HCT116 (cell line): ENCODE measurements at regions not wholly inside any gene's neighbourhood (a gene's known extent, or its start where the extent isn't known, plus 50 kb on each side); places are given as distances from the start of the nearest gene placed in this dataset.

Source experiments
- ATAC-seq: fragments of 200-7000 bp; cut with Tn5 transposase; 2 replicates; pipeline ENCODE4 v1.9.1; 2020; ENCODE audit warnings: mild to moderate bottlenecking, moderate library complexity
- BruUV-seq: library from RNA; stranded (reverse); fragments of 400-500 nt; replicated peaks from 2 replicates; lab custom pipeline; 2021; lab: Mats Ljungman, UMichigan
- CTCF ChIA-PET: fragments of 300-600 bp; sonication (Branson Sonifier 250); formaldehyde crosslinking; loops from one replicate; lab custom pipeline; 2021; ENCODE audit warnings: antibody characterized with exemption; lab: Charles Lee
- POLR2A ChIA-PET: fragments of 300-600, 350-600 bp; sonication (Branson Sonifier 250); formaldehyde crosslinking; loops from one replicate; lab custom pipeline; 2021; ENCODE audit warnings: antibody characterized with exemption; lab: Charles Lee
- RAD21 ChIA-PET, 2 experiments: fragments of 300-600 bp; sonication (Branson Sonifier 250); formaldehyde crosslinking; loops; one replicate each; lab custom pipeline; 2023; ENCODE audit warnings: low total read pairs in 2 of 2; ENCODE audit not compliant: uncharacterized antibody in 2 of 2, unreplicated experiment in 2 of 2, low non-redundant PET in 1 of 2; lab: Charles Lee
- DNase-seq: peaks from one replicate; pipeline ENCODE4 v3.0.0-alpha.2; 2010; ENCODE audit warnings: low read depth, low spot score
- H2AFZ ChIP-seq: fragments of 200-600 bp; shearing (Covaris generic), sonication (generic); 2 replicates; pipeline ENCODE4 v1.6.1; 2017; ENCODE audit warnings: low read depth, mixed run types, mixed read lengths, antibody characterized with exemption, low read length; ENCODE audit not compliant: poor library complexity, severe bottlenecking
- H3K27ac ChIP-seq: 2 replicates; pipeline ENCODE4 v1.5.1; 2012; ENCODE audit warnings: low read depth, low read length
- H3K27me3 ChIP-seq: fragments of 200-600 bp; sonication (generic); 2 replicates; pipeline ENCODE4 v1.6.1; 2016; ENCODE audit warnings: mixed run types, low read length, mixed read lengths; ENCODE audit not compliant: insufficient read depth
- H3K36me3 ChIP-seq, 2 experiments: fragments of 200-500 bp in 1 of 2; fragments of 200-600 bp in 1 of 2; sonication (Bioruptor generic) in 1 of 2; sonication (generic) in 1 of 2; 2 replicates each; pipeline versions ENCODE4 v1.5.1 to v1.6.1; 2014 to 2016; ENCODE audit warnings: low read length in 2 of 2, inconsistent platforms in 1 of 2, mixed read lengths in 1 of 2, mixed run types in 1 of 2; ENCODE audit not compliant: insufficient read depth in 2 of 2, control insufficient read depth in 1 of 2
- H3K4me1 ChIP-seq, 2 experiments: fragments of 200-600 bp in 1 of 2; sonication (generic) in 1 of 2; 2 replicates each; pipeline versions ENCODE4 v1.5.1 to v1.6.1; 2012 to 2017; ENCODE audit warnings: low read length in 2 of 2, inconsistent platforms in 1 of 2, mild to moderate bottlenecking in 1 of 2, mixed read lengths in 1 of 2, mixed run types in 1 of 2, moderate library complexity in 1 of 2; ENCODE audit not compliant: insufficient read depth in 2 of 2, control insufficient read depth in 1 of 2
- H3K4me2 ChIP-seq: fragments of 200-600 bp; sonication (generic); 2 replicates; pipeline ENCODE4 v1.6.1; 2017; ENCODE audit warnings: mixed run types, low read length, mixed read lengths
- H3K4me3 ChIP-seq, 2 experiments: fragments of 200-600 bp in 1 of 2; sonication (generic) in 1 of 2; replicated peaks in 1 of 2; 2 replicates each; pipeline ENCODE4 v1.5.1; 2011 to 2016; ENCODE audit warnings: low read length in 2 of 2, control low read depth in 1 of 2, low read depth in 1 of 2, mild to moderate bottlenecking in 1 of 2, mixed read lengths in 1 of 2, mixed run types in 1 of 2
- H3K79me2 ChIP-seq: fragments of 200-600 bp; sonication (generic); 2 replicates; pipeline ENCODE4 v1.6.1; 2017; ENCODE audit warnings: mild to moderate bottlenecking, mixed run types, low read length, moderate library complexity, mixed read lengths; ENCODE audit not compliant: insufficient read depth
- H3K9ac ChIP-seq: fragments of 200-600 bp; sonication (generic); 2 replicates; pipeline ENCODE4 v1.6.1; 2016; ENCODE audit warnings: low read length, mixed read lengths
- H3K9me2 ChIP-seq: fragments of 200-600 bp; sonication (generic), shearing (Covaris generic); 2 replicates; pipeline ENCODE4 v1.6.1; 2017; ENCODE audit warnings: mixed run types, mild to moderate bottlenecking, moderate library complexity; ENCODE audit not compliant: insufficient read depth
- H3K9me3 ChIP-seq, 2 experiments: fragments of 200-500 bp in 1 of 2; fragments of 200-600 bp in 1 of 2; sonication (Bioruptor generic) in 1 of 2; sonication (generic) in 1 of 2; 2 replicates each; pipeline ENCODE4 v1.6.1; 2014 to 2017; ENCODE audit warnings: low read length in 2 of 2, mixed read lengths in 2 of 2, inconsistent platforms in 1 of 2, low read depth in 1 of 2, mild to moderate bottlenecking in 1 of 2, mixed run types in 1 of 2, moderate library complexity in 1 of 2; ENCODE audit not compliant: control insufficient read depth in 1 of 2, insufficient read depth in 1 of 2
- H4K20me1 ChIP-seq: fragments of 200-600 bp; sonication (generic), shearing (Covaris generic); 2 replicates; pipeline ENCODE4 v1.6.1; 2017; ENCODE audit warnings: mixed run types, mild to moderate bottlenecking, moderate library complexity; ENCODE audit not compliant: insufficient read depth
- CBX3 ChIP-seq: IDR thresholded peaks from 2 replicates; pipeline ENCODE4 v1.6.1; 2012; ENCODE audit warnings: low read depth
- EGR1 ChIP-seq: IDR thresholded peaks from 2 replicates; pipeline ENCODE4 v1.6.1; 2012; ENCODE audit warnings: low read depth
- EZH2 ChIP-seq: fragments of 200-600 bp; sonication (generic); IDR thresholded peaks from 2 replicates; pipeline ENCODE4 v1.6.1; 2017; ENCODE audit warnings: antibody characterized with exemption, mixed run types
- EZH2phosphoT487 ChIP-seq: fragments of 200-600 bp; IDR thresholded peaks from 2 replicates; pipeline ENCODE4 v1.6.1; 2018; ENCODE audit warnings: antibody characterized with exemption, borderline replicate concordance
- FOSL1 ChIP-seq: IDR thresholded peaks from 2 replicates; pipeline ENCODE4 v1.6.1; 2012; ENCODE audit warnings: low read depth
- JUND ChIP-seq: IDR thresholded peaks from 2 replicates; pipeline ENCODE4 v1.6.1; 2012
- MAX ChIP-seq: IDR thresholded peaks from 2 replicates; pipeline ENCODE4 v1.6.1; 2012
- POLR2A ChIP-seq: IDR thresholded peaks from 2 replicates; pipeline ENCODE4 v1.7.0; 2011; ENCODE audit warnings: borderline replicate concordance; ENCODE audit not compliant: insufficient read depth, insufficient read length; ENCODE audit errors: extremely low read depth
- POLR2AphosphoS5 ChIP-seq: IDR thresholded peaks from 2 replicates; pipeline ENCODE4 v1.6.1; 2011; ENCODE audit warnings: mild to moderate bottlenecking, low read depth, low read length, moderate library complexity
- RAD21 ChIP-seq: IDR thresholded peaks from 2 replicates; pipeline ENCODE4 v1.6.1; 2012; ENCODE audit warnings: low read depth, mild to moderate bottlenecking
- SIN3A ChIP-seq: IDR thresholded peaks from 2 replicates; pipeline ENCODE4 v1.6.1; 2012; ENCODE audit warnings: low read depth
- SP1 ChIP-seq: IDR thresholded peaks from 2 replicates; pipeline ENCODE4 v1.6.1; 2012; ENCODE audit warnings: low read depth
- SRF ChIP-seq: IDR thresholded peaks from 2 replicates; pipeline ENCODE4 v1.6.1; 2012; ENCODE audit warnings: low read depth
- ZBTB33 ChIP-seq: IDR thresholded peaks from 2 replicates; pipeline ENCODE4 v1.6.1; 2011; ENCODE audit warnings: mild to moderate bottlenecking, low read length, moderate library complexity; ENCODE audit not compliant: insufficient replicate concordance; ENCODE audit errors: extremely low read depth
- ZNF274 ChIP-seq: fragments of 200-500 bp; sonication (Bioruptor generic); IDR thresholded peaks from 2 replicates; pipeline ENCODE4 v1.6.1; 2014; ENCODE audit warnings: mild to moderate bottlenecking, low read depth, low read length, inconsistent platforms
- intact Hi-C: fragments of 100-400 bp; cut with micrococcal nuclease; formaldehyde crosslinking; loops from 2 replicates; pipeline ENCODE4 v1.10.0; 2022
- TF ChIP-seq, protein P1 (sequence below): IDR thresholded peaks from 2 replicates; pipeline ENCODE4 v1.6.1; 2012; ENCODE audit warnings: low read depth
- TF ChIP-seq, protein P2 (sequence below), 3 experiments: fragments of 200-600 bp in 1 of 3; sonication (generic) in 1 of 3; IDR thresholded peaks in 2 of 3; conservative IDR thresholded peaks in 1 of 3; 2 replicates each; pipeline ENCODE4 v1.5.1; 2012 to 2017; ENCODE audit warnings: low read depth in 2 of 3, low read length in 2 of 3, antibody characterized with exemption in 1 of 3, borderline replicate concordance in 1 of 3, control low read depth in 1 of 3, mild to moderate bottlenecking in 1 of 3, mixed read lengths in 1 of 3, mixed run types in 1 of 3, moderate library complexity in 1 of 3; ENCODE audit not compliant: insufficient read depth in 1 of 3
- TF ChIP-seq, protein P3 (sequence below): IDR thresholded peaks from 2 replicates; pipeline ENCODE4 v1.6.1; 2012

- BruUV-seq = no TSS peak
- no peaks in the 10 kb centered on the region for H3K4me1 ChIP-seq
- no peak overlapping the region for H3K4me3 ChIP-seq
- no peak for DNase-seq
- ChIA-PET CTCF (no interaction called here), POLR2A (no interaction called here), RAD21 (no interaction called here)
- TF ChIP-seq, protein P1, sequence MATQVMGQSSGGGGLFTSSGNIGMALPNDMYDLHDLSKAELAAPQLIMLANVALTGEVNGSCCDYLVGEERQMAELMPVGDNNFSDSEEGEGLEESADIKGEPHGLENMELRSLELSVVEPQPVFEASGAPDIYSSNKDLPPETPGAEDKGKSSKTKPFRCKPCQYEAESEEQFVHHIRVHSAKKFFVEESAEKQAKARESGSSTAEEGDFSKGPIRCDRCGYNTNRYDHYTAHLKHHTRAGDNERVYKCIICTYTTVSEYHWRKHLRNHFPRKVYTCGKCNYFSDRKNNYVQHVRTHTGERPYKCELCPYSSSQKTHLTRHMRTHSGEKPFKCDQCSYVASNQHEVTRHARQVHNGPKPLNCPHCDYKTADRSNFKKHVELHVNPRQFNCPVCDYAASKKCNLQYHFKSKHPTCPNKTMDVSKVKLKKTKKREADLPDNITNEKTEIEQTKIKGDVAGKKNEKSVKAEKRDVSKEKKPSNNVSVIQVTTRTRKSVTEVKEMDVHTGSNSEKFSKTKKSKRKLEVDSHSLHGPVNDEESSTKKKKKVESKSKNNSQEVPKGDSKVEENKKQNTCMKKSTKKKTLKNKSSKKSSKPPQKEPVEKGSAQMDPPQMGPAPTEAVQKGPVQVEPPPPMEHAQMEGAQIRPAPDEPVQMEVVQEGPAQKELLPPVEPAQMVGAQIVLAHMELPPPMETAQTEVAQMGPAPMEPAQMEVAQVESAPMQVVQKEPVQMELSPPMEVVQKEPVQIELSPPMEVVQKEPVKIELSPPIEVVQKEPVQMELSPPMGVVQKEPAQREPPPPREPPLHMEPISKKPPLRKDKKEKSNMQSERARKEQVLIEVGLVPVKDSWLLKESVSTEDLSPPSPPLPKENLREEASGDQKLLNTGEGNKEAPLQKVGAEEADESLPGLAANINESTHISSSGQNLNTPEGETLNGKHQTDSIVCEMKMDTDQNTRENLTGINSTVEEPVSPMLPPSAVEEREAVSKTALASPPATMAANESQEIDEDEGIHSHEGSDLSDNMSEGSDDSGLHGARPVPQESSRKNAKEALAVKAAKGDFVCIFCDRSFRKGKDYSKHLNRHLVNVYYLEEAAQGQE = no peak
- TF ChIP-seq EZH2 (no peak), SRF (no peak), CBX3 (no peak), RAD21 (no peak), MAX (no peak), SIN3A (no peak), ZNF274 (no peak), SP1 (no peak), EZH2phosphoT487 (no peak), ZBTB33 (no peak), JUND (no peak), EGR1 (no peak), FOSL1 (no peak), POLR2AphosphoS5 (no peak), POLR2A (no peak)
- TF ChIP-seq, protein P2, sequence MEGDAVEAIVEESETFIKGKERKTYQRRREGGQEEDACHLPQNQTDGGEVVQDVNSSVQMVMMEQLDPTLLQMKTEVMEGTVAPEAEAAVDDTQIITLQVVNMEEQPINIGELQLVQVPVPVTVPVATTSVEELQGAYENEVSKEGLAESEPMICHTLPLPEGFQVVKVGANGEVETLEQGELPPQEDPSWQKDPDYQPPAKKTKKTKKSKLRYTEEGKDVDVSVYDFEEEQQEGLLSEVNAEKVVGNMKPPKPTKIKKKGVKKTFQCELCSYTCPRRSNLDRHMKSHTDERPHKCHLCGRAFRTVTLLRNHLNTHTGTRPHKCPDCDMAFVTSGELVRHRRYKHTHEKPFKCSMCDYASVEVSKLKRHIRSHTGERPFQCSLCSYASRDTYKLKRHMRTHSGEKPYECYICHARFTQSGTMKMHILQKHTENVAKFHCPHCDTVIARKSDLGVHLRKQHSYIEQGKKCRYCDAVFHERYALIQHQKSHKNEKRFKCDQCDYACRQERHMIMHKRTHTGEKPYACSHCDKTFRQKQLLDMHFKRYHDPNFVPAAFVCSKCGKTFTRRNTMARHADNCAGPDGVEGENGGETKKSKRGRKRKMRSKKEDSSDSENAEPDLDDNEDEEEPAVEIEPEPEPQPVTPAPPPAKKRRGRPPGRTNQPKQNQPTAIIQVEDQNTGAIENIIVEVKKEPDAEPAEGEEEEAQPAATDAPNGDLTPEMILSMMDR (IDR thresholded peaks at IDR 0.05 in 2 of 3, conservative IDR thresholded peaks at IDR 0.05 in 1 of 3; ENCODE audit: borderline replicate concordance in 1 of 3, insufficient read depth in 1 of 3, low read depth in 2 of 3, low read length in 2 of 3) = no peak
- TF ChIP-seq, protein P3, sequence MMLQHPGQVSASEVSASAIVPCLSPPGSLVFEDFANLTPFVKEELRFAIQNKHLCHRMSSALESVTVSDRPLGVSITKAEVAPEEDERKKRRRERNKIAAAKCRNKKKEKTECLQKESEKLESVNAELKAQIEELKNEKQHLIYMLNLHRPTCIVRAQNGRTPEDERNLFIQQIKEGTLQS = no peak
- no peaks in the 10 kb centered on the region for H3K79me2 ChIP-seq
- intact Hi-C loops = no loop called here
- no peaks in the 10 kb centered on the region for H3K9me3 ChIP-seq
- peaks cover 13% of the 10 kb centered on the region for H3K27me3 ChIP-seq
- no peak overlapping the region for H3K9ac ChIP-seq
- H4K20me1 ChIP-seq = no peaks in the 10 kb centered on the region
- no peak overlapping the region for H2AFZ ChIP-seq
- no peaks in the 10 kb centered on the region for H3K36me3 ChIP-seq
- H3K4me2 ChIP-seq = no peak overlapping the region
- H3K9me2 ChIP-seq = no peaks in the 10 kb centered on the region
- no peak for ATAC-seq
- no peak overlapping the region for H3K27ac ChIP-seq
Observed at GRCh38 chr4:54403700-54404453, 174.8 kb downstream of the PDGFRA start.
